RWPE2 (cell line): ENCODE measurements at regions not wholly inside any gene's neighbourhood (a gene's known extent, or its start where the extent isn't known, plus 50 kb on each side); places are given as distances from the start of the nearest gene placed in this dataset.

ENCODE experiments used
- ATAC-seq: fragments of 200-7000 bp; cut with Tn5 transposase; 3 replicates; pipeline ENCODE4 v1.9.1; 2021; ENCODE audit warnings: low read depth
- DNase-seq: peaks from one replicate; pipeline ENCODE4 v3.0.0-alpha.2; 2020; ENCODE audit warnings: low spot score
- H3K27ac ChIP-seq: fragments of 450-650 bp; 2 replicates; pipeline ENCODE4 v1.5.1; 2017; ENCODE audit warnings: mild to moderate bottlenecking; ENCODE audit not compliant: poor library complexity, severe bottlenecking
- H3K27me3 ChIP-seq: fragments of 250-450 bp; sonication (Bioruptor Pico); 2 replicates; pipeline ENCODE4 v1.5.1; 2021; ENCODE audit warnings: mild to moderate bottlenecking, moderate library complexity; ENCODE audit not compliant: insufficient read depth, poor library complexity, severe bottlenecking
- H3K36me3 ChIP-seq: fragments of 250-450 bp; sonication (Bioruptor Pico); 2 replicates; pipeline ENCODE4 v1.5.1; 2020; ENCODE audit warnings: low read depth, mild to moderate bottlenecking, moderate library complexity
- H3K4me1 ChIP-seq: fragments of 250-450 bp; sonication (Bioruptor Pico); 2 replicates; pipeline ENCODE4 v1.5.1; 2021; ENCODE audit warnings: mild to moderate bottlenecking, moderate library complexity; ENCODE audit not compliant: insufficient read depth, poor library complexity, severe bottlenecking
- H3K4me3 ChIP-seq: fragments of 250-450 bp; sonication (Bioruptor Pico); 2 replicates; pipeline ENCODE4 v1.5.1; 2021; ENCODE audit warnings: mild to moderate bottlenecking, moderate library complexity; ENCODE audit not compliant: severe bottlenecking
- H3K9me3 ChIP-seq: fragments of 250-450 bp; sonication (Bioruptor Pico); 2 replicates; pipeline ENCODE4 v1.5.1; 2021; ENCODE audit warnings: mild to moderate bottlenecking, moderate library complexity; ENCODE audit not compliant: severe bottlenecking
- CTCF ChIP-seq: fragments of 450-650 bp; IDR thresholded peaks from one replicate; pipeline ENCODE4 v1.5.1; 2017; ENCODE audit warnings: mild to moderate bottlenecking, moderate library complexity; ENCODE audit not compliant: poor library complexity, severe bottlenecking

- DNase-seq (no peak), ATAC-seq (no peak)
- Histone ChIP-seq H3K27me3 (no peaks in the 10 kb centered on the region), H3K27ac (no peak overlapping the region), H3K4me1 (no peaks in the 10 kb centered on the region), H3K4me3 (no peak overlapping the region), H3K36me3 (no peaks in the 10 kb centered on the region), H3K9me3 (no peaks in the 10 kb centered on the region)
- TF ChIP-seq CTCF: no peak
Observed at GRCh38 chr2:175308005-175308404, 126.5 kb upstream of the ATP5MC3 start.

DNA sequence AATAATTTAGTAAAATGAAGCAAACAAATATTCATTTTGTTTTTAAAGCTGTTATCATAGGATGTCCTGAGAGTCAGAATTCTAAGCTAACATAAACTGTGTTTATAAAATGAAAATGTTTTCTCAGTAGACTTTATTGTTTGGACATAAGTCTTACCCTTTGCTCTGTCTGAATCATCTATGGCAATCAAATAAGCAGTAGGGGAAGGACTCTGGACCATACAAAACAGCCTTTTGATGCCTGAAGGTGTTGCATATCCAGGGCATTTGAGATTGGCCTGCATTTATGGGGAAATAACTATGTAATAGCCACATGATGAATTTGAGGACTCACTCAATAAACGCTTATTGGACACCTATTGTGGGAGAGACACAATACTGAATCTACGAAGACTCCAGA lies 123.0 kb upstream of the ATP5MC3 start:
- Histone ChIP-seq H3K4me1 (no peaks in the 10 kb centered on the region), H3K27me3 (no peaks in the 10 kb centered on the region), H3K36me3 (no peaks in the 10 kb centered on the region), H3K9me3 (no peaks in the 10 kb centered on the region), H3K4me3 (no peak overlapping the region), H3K27ac (no peak overlapping the region)
- TF ChIP-seq CTCF: no peak
- no peak for DNase-seq
- no peak for ATAC-seq

- Histone ChIP-seq H3K9me3 (no peaks in the 10 kb centered on the region), H3K27me3 (no peaks in the 10 kb centered on the region), H3K4me3 (no peak overlapping the region), H3K36me3 (no peaks in the 10 kb centered on the region), H3K4me1 (no peaks in the 10 kb centered on the region), H3K27ac (no peak overlapping the region)
- peak; percentile 33; the same call in 1 of the 3 replicates for ATAC-seq
- no peak for DNase-seq
- TF ChIP-seq CTCF: no peak
Observed at GRCh38 chr2:175293776-175294175, 112.3 kb upstream of the ATP5MC3 start.

- TF ChIP-seq CTCF: no peak
- Histone ChIP-seq H3K36me3 (no peaks in the 10 kb centered on the region), H3K4me1 (no peaks in the 10 kb centered on the region), H3K27ac (no peak overlapping the region), H3K27me3 (peaks cover 2% of the 10 kb centered on the region), H3K4me3 (no peak overlapping the region), H3K9me3 (no peaks in the 10 kb centered on the region)
- DNase-seq (no peak), ATAC-seq (no peak)
Observed at GRCh38 chr2:175293195-175293594, 111.7 kb upstream of the ATP5MC3 start.

- no peak for TF ChIP-seq CTCF
- no peaks in the 10 kb centered on the region for H3K4me1 ChIP-seq
- H3K4me3 ChIP-seq: no peak overlapping the region
- H3K9me3 ChIP-seq: no peaks in the 10 kb centered on the region
- H3K27ac ChIP-seq: no peak overlapping the region
- ATAC-seq (no peak), DNase-seq (no peak)
- no peaks in the 10 kb centered on the region for H3K36me3 ChIP-seq
- H3K27me3 ChIP-seq: peaks cover 2% of the 10 kb centered on the region
Observed at GRCh38 chr2:175282886-175283285, 101.4 kb upstream of the ATP5MC3 start.
